ENCODE measurements at regions not wholly inside any gene's neighbourhood (a gene's known extent, or its start where the extent isn't known, plus 50 kb on each side); places are given as distances from the start of the nearest gene placed in this dataset.

DNA sequence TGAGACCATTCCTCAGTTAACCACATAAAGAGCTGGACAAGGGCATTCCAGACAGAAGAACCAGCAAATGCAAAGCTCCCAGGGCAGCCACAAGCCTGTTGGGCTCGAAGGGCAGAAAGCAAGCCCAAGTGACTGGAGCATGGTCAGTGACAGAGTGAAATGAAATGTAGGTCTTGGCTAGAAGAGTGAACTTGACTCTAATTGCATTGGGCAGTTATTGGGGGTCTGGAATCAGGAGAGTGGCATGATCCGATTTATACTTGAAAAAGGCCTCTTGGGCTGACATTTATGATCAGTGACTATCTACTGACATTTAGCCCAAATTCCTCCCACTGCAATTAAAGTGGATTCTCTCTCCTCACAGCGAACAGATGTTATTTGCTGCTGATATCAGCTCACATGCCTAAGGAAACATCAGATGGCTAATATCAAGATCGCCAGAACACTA is 152.5 kb upstream of the KLF7 start:
- ATAC-seq (ENCODE audit: insufficient number of reproducible peaks, low FRiP score, low read depth) (no peak), DNase-seq (ENCODE audit: low spot score) (no peak)
- TF ChIP-seq, protein P1, sequence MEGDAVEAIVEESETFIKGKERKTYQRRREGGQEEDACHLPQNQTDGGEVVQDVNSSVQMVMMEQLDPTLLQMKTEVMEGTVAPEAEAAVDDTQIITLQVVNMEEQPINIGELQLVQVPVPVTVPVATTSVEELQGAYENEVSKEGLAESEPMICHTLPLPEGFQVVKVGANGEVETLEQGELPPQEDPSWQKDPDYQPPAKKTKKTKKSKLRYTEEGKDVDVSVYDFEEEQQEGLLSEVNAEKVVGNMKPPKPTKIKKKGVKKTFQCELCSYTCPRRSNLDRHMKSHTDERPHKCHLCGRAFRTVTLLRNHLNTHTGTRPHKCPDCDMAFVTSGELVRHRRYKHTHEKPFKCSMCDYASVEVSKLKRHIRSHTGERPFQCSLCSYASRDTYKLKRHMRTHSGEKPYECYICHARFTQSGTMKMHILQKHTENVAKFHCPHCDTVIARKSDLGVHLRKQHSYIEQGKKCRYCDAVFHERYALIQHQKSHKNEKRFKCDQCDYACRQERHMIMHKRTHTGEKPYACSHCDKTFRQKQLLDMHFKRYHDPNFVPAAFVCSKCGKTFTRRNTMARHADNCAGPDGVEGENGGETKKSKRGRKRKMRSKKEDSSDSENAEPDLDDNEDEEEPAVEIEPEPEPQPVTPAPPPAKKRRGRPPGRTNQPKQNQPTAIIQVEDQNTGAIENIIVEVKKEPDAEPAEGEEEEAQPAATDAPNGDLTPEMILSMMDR (IDR thresholded peaks at IDR 0.05) = no peak
- no peaks in the 10 kb centered on the region for H3K27me3 ChIP-seq (replicated peaks; ENCODE audit: insufficient read depth)
- no peaks in the 10 kb centered on the region for H3K9me3 ChIP-seq
- no peak overlapping the region for H3K4me3 ChIP-seq
- no peaks in the 10 kb centered on the region for H3K4me1 ChIP-seq (ENCODE audit: control insufficient read depth in 1 of 2, low read depth in 2 of 2)
- H3K27ac ChIP-seq = no peak overlapping the region
- no peaks in the 10 kb centered on the region for H3K36me3 ChIP-seq

- TF ChIP-seq, protein P1 (IDR thresholded peaks at IDR 0.05) = no peak
- Histone ChIP-seq H3K27me3 (replicated peaks; ENCODE audit: insufficient read depth) (no peaks in the 10 kb centered on the region), H3K9me3 (no peaks in the 10 kb centered on the region), H3K4me1 (ENCODE audit: control insufficient read depth in 1 of 2, low read depth in 2 of 2) (no peaks in the 10 kb centered on the region), H3K4me3 (no peak overlapping the region), H3K36me3 (no peaks in the 10 kb centered on the region), H3K27ac (no peak overlapping the region)
- ATAC-seq (ENCODE audit: insufficient number of reproducible peaks, low FRiP score, low read depth) = no peak
- DNase-seq (ENCODE audit: low spot score) = no peak
Measured at GRCh38 chr2:207319316-207319715, 153.6 kb upstream of the KLF7 start.

DNA sequence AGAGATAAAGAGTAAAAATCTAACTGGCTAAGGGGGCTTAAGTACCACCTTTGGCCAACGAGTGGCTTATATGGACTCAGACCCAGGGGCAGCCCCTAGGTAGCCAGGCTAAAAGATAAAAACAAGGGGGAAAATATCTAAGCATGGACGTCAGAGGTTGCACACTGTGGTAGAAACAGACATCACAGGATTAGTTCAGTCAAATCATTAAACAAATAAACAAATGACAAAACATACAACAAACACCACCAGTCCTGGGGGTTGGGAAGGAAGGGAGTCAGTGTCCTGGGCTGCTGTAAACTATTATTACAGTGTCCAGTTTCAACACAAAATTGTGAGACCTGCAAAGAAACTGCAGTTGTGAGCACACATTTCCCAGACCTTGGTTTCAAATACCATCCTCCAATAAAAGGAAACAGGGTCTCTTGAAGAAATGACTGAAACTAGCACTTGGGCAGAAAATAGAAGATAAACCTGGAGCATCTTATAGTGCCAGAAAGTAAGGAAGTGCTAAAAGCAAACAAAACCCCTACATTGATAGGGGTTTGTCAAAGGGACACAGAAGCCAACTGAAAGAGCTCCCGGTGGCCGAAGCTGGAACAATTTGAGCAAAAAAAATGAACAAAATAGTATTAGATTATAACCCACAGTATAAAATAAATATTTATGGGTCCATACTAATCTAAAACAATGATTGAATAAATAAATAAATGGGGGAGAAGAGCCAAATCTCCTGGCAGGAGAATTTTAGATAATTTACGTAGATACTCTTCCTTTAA is 154.8 kb upstream of the KLF7 start:
- no peak overlapping the region for H3K27ac ChIP-seq
- no peaks in the 10 kb centered on the region for H3K4me1 ChIP-seq (ENCODE audit: control insufficient read depth in 1 of 2, low read depth in 2 of 2)
- H3K4me3 ChIP-seq = no peak overlapping the region
- no peaks in the 10 kb centered on the region for H3K9me3 ChIP-seq
- ATAC-seq (ENCODE audit: insufficient number of reproducible peaks, low FRiP score, low read depth) (no peak), DNase-seq (ENCODE audit: low spot score) (no peak)
- no peaks in the 10 kb centered on the region for H3K27me3 ChIP-seq (replicated peaks; ENCODE audit: insufficient read depth)
- TF ChIP-seq, protein P1 (IDR thresholded peaks at IDR 0.05) = no peak
- H3K36me3 ChIP-seq = no peaks in the 10 kb centered on the region

DNA sequence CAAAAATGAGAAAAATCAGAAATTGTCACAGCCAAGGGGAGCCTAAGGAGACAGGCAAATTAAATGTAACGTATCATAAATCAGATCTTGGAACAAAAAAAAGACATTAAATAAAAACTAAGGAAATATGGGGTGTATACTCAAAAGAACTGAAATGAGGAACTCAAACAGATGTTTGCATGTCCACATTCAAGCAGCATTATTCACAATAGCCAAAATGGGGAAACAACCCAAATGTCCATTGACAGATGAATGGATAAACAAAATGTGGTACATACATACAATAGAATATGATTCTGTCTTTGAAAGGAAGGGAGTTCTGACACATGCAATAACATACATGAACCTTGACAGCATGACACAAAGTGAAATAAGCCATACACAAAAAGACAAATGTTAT is 155.8 kb upstream of the KLF7 start:
- no peak overlapping the region for H3K4me3 ChIP-seq
- H3K4me1 ChIP-seq (ENCODE audit: control insufficient read depth in 1 of 2, low read depth in 2 of 2) = no peaks in the 10 kb centered on the region
- no peak overlapping the region for H3K27ac ChIP-seq
- DNase-seq (ENCODE audit: low spot score) = no peak
- H3K27me3 ChIP-seq (replicated peaks; ENCODE audit: insufficient read depth) = no peaks in the 10 kb centered on the region
- no peak for ATAC-seq (ENCODE audit: insufficient number of reproducible peaks, low FRiP score, low read depth)
- H3K36me3 ChIP-seq = no peaks in the 10 kb centered on the region
- no peaks in the 10 kb centered on the region for H3K9me3 ChIP-seq
- TF ChIP-seq, protein P1 (IDR thresholded peaks at IDR 0.05) = no peak

DNA sequence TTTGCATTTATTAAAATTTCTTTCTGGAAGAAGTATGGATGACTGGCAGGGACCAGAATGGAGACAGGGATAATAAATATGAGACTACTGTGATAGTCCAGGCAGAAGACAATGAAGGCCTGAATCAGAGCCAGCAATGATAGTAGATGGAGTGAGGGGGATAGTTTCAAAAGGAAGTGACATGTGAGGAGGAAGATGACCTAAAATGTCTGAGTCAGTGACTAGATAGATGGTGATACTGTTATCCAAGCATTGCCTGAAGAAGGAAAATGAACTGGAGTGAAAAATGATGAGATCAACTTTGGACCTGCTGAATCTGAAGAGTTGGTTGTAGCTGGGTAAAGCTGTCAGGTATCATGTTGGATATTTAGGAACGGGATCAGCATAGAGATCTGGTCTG is 158.3 kb upstream of the KLF7 start:
- Histone ChIP-seq H3K9me3 (no peaks in the 10 kb centered on the region), H3K4me1 (ENCODE audit: control insufficient read depth in 1 of 2, low read depth in 2 of 2) (no peaks in the 10 kb centered on the region), H3K36me3 (no peaks in the 10 kb centered on the region), H3K27ac (no peak overlapping the region), H3K27me3 (replicated peaks; ENCODE audit: insufficient read depth) (no peaks in the 10 kb centered on the region), H3K4me3 (no peak overlapping the region)
- TF ChIP-seq, protein P1 (IDR thresholded peaks at IDR 0.05) = no peak
- ATAC-seq (ENCODE audit: insufficient number of reproducible peaks, low FRiP score, low read depth) = no peak
- DNase-seq (ENCODE audit: low spot score) = no peak

Measured in thoracic aorta (tissue), 2 donors.